Stimulated activated CD4-positive, alpha-beta T cell treated with anti-CD3 and anti-CD28 coated beads, Interleukin-1b, Interleukin-23, amount 100 ng/mL, for 4 hours (primary cell): ENCODE measurements at regions not wholly inside any gene's neighbourhood (a gene's known extent, or its start where the extent isn't known, plus 50 kb on each side); places are given as distances from the start of the nearest gene placed in this dataset.

Experiments used
- DNase-seq, 2 donors: peaks; one replicate each; pipeline ENCODE4 v3.0.0-alpha.2; 2020; ENCODE audit warnings: low read depth in 2 of 2

DNA sequence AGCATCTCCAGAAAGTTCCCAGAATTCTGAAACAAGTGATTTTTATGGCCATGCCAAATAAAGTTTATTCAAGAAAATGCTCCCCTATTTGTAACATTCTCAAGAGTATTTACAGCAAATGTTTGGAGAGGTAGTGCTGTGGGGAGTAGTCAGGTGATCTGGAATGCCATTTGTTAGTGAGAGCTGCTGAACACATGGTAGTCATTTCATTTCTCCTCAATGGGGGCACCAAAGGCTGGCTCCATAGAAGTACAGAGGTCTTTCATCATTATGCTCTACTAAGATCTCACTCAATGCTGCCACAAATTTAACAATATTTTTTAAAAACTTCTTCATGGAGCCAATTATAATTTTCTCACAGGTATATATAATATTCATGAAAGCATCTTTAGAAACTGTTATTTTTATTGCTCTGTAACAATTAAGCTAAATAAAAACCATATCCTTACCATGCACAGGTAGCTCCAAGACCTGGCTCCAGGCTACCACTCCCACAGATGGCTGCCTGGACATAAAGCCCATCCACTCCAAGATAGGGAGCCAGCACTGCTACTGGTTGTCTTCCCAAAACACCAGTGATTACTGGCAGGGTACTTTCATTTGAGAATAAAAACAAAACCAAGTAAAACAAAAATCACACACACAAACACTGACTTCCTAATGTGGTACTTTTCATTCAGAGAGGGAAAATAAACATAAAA, 200.8 kb downstream of the PLK2 start:
- no peak for DNase-seq

DNA sequence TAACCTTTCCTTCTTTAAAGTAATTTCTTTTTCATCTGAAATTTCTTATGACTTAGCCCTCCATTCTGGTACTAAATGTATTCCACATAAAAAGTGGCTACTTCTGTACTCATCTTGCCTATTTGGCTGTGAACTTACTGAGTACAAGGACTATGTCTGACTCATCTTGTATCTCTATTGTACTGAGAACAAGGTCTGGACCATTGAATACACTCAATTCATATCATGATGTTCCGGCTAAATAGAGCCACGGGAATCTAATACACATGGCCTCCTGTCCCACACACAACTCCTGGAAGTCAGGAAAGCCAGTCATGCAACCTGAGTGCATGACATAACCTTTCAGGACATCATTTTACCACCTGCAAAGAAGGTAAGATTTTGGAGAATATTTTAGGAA, 203.9 kb downstream of the PLK2 start:
- no peak for DNase-seq

DNA sequence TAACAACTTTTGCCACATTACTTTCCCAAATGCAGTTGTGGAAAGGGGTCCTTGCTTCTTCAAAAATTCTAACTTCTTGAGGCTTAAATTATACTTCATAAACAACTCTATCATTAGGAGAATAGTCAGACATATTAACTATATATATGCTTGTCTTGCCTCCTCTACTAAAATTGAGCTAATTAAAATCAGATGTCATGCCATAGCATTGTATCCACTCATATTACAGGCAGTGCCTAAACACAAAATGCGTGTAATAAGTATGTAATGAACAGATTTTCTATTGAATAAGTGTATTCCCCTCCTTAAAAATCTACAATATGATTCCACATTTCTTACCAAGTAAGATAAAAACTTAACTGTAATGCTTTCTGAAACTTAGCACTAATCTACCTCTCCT, 204.5 kb downstream of the PLK2 start:
- no peak for DNase-seq

DNA sequence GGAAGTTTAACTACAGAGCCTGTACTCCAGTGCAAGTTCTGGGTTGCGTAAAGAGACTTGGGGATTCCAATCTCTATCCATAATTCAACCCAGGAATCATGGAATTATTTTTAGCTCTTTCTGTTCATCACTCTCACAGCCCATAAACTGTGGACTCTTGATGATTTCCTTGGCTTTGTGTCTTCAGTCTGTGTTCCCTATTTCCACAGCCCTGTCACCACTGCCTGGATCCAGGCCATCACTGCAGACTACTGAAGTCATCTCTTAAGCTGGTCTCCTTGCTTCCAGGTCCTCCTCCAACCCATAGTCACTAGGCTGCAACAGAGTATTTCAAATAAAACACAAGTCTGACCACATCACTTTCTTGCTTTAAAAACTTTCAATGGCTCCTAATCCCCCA, 211.7 kb downstream of the PLK2 start:
- no peak for DNase-seq

DNA sequence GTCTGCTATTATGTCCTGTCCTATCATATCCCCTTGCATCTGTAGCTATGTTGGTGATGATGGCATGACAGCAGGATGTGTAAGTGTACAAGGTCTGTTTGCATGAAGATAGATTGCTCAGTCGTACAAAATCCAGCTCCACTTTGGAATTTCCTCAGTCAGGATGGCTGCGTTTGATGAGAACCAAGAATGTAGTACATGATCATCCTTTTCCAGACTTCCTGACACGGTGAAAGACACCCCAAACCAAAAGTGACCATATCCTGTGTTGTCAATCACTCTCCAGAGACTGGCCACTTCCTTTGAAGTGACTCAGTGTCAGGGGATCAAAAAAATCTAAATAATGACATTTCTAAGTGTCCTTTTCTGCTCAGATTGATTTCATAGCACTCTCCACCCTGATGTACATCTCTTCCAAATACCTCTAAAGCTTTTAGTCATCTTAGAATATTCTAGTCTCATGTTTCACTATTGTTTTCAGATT, 213.4 kb downstream of the PLK2 start:
- no peak for DNase-seq

DNA sequence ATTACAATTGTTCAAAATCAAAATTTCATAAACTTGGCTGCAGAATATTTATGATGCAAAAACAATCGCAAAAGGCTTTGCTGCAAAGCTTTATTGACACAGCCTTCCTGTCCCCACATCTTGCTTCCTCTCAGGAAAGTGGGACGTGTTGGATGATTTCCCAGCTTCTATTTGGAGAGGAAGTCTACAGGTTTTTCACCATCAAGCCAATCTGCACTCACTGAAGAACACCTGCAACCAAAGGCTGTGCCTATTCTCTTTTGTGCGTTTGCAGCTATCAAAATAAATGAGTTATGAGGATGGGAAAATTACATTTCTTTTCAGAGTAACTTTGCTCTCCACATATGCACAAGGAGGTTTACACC, 214.4 kb downstream of the PLK2 start:
- no peak for DNase-seq

DNA sequence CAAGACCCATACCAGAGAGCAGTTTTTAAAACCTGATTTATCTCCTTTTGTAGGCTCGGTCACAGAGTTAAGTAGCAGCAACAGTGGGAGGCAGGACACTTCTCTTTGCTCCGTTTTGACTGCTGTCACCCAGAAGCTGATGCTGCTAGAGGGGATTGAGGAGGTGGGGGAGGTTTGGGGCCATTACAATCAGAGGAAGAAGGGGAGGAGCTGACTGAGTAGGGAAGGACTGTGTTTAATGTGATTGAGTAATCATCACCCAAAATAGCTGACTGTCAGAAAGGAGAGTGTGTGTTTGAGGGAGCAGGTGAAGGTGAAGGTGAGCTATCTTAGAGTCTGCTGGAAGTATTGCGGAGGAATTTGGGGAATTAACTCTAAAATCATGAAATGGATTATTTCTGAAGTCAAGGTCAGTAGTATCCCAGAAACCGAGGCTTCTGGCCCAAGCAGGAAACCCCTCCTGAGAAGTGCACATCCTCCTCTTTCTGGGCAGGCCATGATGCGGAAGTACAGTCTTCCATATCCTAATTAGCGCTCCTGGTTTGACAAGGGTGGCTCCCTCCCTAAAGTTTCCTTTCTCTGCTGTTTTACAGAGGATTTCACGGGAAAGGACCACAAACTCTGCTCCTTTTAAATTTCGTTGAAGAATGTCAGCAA, 214.9 kb downstream of the PLK2 start:
- DNase-seq = no peak

DNA sequence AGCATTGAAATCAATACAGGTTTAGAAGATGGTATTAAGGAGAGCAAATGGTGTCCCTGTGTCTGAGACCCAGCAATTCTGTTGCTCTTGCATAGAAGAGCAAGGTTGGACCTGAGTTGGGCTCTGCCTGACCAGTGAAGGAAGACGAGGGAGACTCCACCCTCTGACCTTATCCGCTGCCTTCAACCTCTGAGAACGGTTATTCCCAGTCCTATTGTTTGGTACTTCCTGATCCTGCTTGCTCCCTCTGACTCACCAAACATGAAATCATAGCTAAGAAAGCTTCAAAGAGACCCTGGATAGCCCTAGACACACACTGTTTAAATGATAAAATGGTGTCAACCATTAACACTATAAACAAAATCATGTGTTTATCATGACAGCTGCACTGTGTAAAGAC, 218.5 kb downstream of the PLK2 start:
- DNase-seq = no peak

DNA sequence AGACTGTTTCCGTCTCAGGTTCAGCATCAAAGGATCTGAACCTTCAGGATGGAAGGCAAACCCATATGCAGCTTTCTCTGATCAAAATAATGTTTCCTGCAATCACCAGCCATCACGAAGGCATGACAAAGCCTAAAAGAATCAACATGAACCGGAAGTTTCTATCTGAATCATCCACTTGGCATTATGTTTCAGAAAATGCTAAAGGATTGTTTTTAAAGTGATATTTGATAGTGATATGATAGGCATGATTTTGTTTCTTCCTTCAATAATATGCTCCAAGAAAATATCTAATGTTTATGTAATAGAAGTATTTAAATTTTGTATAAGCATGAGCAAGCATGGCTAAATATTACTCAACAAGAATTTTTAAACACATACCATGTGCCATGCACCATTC, 219.6 kb downstream of the PLK2 start:
- DNase-seq = no peak

DNA sequence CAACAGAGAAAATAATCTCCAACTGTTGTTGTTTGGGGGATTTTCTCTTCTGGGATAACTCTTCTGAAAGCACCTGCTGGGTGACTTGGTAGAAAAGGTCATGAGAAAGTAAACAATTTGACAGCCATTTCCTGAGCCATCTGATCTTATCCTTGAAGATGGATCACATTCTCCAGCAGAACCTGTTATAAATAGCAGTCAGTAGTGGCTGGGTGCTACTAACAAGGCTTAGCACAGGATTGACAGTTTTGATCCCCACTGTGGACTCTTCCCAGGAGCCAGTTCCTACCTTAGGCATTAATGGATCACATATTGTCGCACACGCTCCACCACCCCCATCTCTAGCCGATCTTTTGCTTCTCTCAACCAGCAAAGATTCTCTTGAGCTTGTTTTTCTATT, 220.2 kb downstream of the PLK2 start:
- DNase-seq = no peak

DNA sequence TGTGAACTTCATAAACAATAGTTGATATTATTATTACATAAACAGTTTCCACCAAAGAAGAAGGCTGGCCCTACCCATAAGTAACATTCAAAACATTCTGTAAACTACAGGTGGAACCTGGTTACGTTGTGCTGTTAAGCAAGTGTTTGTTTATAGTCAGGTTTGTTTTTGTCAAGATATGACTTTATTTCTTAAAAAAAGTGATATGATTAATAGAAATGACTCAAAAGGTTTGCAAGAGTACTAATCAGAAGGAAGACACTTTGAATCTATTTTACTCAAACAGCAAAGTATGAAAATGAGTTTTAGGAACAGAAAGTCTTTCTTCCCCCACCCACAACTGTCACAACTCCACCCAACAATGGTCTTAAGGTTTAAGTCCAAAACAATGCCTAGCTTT, 220.8 kb downstream of the PLK2 start:
- DNase-seq = no peak

DNA sequence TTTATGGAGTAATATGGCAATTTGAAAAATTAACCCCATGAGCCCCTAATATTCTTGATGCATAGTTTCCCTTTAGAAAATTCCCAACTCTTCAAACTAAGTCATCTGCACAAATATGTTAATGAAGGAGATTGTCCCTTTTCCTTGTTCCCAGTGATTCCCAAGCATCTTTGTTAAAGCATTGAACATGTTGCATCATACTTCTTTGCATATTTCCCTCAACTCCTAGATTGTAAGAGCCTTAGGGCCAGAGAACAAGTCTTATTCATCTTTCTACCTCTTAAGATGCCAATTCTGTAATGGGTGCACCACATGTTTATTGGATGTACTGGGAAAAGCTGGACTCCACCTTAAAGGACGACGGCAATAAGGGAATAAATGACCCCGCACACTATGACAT, 223.4 kb downstream of the PLK2 start:
- no peak for DNase-seq

DNA sequence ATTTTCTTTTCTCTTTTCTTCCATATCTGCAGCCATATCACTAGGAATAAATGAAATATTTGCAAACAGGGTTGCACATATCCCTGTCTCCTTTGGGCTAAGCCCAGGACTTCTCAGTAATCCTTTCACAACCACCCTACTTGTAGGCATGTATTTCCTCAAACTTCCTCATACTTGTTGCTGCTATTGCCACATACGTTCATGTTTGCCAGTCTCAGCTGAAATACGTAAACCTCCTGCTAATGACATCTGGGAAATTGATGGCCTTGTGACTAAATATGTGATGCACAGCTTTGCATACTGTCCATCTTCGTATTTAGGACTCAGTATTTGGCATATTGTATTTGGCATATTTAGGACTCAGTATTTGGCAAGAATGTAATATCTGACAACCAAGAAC, 224.6 kb downstream of the PLK2 start:
- no peak for DNase-seq

DNA sequence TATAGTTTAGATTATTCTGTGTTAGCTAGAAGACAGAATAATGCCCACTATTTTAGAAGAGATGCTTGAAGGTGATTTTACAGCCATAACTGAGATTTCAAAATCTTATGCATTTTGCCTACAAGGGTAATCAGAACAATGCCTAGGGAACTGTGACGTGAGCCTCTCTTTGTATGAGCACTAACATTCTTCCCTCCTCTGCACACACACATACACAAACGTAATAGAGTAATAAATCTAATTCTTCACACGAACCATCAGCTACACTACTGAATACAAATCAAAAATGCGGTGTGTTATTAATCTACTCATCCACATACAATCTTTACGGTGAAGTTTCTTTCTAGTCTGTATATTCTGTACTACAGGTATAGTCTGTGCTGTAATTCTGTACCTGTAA, 227.8 kb downstream of the PLK2 start:
- no peak for DNase-seq

DNA sequence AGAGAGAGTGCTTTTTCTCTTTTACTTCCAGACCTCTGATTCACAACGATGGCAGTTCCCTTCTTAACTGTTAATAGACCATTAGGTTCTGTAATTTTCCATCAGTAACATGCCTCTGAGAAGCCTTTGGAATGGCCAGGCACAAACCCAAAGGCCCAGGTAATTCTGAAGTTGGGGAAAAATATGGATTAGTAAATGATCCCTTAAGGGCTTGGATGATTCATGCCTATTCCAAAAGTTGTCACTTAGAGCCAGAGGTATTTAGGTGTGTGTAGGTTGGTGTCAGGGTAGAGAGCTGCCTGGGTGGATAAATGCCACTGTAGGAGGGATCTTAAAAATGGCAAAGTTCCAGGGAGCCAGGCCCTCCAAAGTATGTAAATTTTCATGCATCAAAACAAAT, 228.8 kb downstream of the PLK2 start:
- DNase-seq = no peak

DNA sequence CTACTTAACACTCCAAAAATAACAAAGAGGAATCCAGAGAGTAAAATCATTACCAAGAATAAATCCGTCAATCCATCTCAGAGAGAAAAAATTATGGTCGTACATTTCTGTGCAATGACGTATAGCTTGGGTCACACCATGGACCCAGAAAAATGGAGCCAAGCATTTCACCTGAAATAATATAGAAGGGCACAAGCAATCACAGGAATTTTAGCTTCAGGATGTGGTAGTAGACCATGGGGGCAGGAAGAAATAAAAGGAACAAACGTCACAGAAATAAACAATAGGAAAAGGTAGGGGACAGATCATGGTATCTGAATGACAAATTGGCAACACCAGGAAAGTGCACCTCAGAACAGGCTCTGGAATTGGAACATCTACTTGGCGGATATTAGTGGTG, 231.0 kb downstream of the PLK2 start:
- DNase-seq = no peak

DNA sequence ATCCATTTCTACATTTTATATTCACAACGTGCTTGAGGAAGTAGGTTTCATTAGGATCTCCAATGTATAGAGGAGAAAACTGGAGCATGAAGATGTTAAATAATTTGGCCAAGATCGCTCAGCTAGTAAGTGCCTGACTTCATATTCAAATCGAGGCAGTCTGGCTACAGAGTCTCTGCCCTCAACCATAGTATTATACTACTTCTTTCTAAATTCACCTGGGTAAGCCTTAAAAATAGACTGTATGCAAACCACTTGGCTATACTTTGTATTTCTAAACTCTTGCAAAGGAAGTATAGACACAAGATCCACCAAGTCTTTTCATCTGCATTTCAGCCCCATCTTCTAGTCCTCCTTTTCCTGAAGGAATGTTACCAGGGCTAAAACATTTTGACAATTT, 232.0 kb downstream of the PLK2 start:
- DNase-seq = no peak

DNA sequence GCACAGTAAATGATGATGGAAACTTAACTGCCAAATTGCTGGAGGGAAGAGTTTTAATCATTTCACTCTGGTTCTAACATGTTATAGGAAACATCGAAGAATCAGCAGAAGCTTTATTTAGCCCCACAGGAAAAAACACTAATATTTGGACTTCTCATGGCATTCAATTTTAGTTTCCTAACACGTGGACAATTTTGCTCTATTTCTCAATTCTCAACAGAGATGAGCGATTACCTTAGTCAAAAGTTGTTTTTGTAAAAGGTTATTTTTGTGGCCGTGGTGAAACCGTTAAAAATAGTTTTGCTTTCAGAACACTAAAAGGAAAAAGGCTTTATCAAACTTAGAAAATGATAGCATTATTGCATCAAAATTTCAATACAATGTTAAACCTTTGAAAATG, 235.2 kb downstream of the PLK2 start:
- no peak for DNase-seq

DNA sequence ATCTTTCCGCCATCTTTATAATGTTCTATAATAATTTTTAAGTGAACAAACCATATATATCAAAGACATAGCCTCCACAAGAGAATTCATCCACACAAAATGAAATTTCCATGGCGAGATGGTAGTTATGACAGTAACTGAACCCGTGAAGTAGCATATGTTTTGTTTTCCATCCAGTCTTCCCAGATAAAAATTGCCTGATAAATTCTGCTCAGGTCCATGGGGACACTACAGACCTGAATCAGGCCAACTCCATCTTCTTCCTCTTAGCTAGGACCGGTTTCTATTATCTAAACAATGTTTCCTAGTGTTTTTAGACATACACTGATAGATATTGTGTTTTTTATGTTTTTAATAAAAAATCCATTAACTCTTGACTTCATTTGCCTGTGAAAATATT, 235.7 kb downstream of the PLK2 start:
- DNase-seq = no peak

DNA sequence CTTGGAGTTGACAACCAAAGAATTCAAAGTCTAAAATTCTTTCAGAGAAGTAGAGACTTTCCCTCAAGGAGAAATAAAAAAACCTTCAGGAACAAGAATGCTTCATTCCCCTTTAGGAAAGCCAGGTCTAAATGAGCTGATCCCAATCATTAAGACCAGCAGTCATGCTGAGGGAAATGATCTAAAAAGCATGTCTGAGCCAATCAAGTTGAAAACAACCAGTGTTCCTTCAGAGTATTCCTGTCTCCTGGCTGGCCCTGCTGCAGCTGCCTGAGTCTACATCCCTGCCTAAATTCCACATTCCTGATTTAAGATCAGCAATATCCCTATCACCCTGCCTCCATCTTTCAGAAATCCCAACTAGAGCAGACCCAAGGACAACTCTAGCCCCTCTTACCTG, 244.5 kb downstream of the PLK2 start:
- DNase-seq = no peak

DNA sequence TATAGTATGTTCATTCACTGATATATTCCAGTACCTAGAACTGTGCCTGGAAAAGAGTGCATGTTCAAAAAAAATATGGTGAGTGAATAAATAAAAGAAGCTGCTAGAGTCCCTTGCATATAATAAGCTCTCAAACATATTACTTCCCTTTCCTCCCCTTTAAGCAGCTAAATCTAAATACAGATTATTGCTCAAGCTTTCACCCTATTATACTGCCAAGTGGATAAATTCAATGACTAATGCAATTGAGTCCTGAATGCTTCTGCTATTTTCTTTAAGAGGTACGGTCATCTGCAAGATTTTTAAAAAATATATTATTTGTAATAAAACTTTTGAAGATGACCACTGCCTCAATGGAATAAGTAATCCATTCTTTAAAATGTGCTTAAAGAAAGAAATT, 248.4 kb downstream of the PLK2 start:
- DNase-seq = no peak

DNA sequence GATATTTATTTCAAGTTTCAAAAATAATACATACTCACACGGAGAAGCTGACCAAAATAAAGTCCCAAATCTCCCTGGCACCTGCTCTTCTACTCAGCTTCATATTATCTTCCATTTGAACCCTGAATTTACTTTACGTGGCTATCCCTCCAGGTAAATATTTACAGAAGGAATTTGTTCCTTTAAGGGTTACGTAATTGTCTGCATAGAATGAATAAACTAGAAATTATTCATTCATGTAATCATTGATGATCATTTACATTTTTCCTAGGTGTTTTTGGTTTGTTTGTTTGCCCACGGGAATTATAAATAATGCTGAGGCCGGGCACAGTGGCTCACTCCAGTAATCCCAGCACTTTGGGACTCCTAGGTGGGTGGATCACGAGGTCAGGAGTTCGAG, 251.2 kb downstream of the PLK2 start:
- DNase-seq = no peak

DNA sequence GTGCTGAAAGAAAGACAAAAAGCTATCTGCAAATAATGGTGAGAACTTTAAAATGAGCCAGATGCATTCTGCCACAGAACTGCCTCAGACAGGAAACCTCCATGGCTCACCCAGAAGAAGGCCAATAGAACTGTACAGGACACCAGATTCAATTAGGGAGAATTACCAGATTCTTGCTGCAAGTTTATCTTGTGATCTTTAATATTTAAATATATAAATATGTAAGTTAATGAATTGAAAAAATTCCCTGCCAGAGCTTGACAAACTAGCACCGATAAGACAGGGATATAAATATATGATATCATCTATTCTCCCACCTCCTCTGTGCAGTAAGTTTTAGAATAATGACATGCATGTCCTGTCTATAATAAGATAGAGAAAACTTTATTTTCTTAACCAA, 252.8 kb downstream of the PLK2 start:
- DNase-seq = no peak

DNA sequence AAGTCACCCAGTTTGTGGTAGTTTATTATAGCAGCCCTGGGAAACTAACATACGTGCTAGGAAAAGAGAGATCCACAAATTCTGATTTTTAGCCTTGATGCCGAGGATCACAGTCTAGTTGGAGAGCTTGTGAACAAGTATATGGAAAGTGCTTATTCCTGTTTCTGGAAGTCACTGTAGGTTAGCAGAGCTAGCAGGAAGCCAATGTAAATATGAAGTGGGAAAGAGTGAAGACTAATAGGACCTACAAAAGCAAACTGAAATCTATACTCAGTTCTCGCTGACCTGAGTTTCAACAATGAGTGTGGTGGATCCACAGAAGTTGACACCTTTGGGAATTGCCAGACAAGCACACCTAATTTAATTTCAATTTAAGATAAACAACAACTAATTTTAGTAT, 254.9 kb downstream of the PLK2 start:
- DNase-seq = no peak
